ENCODE measurements at regions not wholly inside any gene's neighbourhood (a gene's known extent, or its start where the extent isn't known, plus 50 kb on each side); places are given as distances from the start of the nearest gene placed in this dataset.

- no peak for TF ChIP-seq POLR2A (IDR thresholded peaks at IDR 0.05)
- no peak for TF ChIP-seq CTCF (IDR thresholded peaks at IDR 0.05)
Observed at GRCh38 chr7:86930554-86931307, 128.7 kb downstream of the ELAPOR2 start.
